K562 (cell line): ENCODE measurements at regions not wholly inside any gene's neighbourhood (a gene's known extent, or its start where the extent isn't known, plus 50 kb on each side); places are given as distances from the start of the nearest gene placed in this dataset.

Experiments used
- ATAC-seq: fragments of 200-7000 bp; cut with Tn5 transposase; 3 replicates; pipeline ENCODE4 v1.9.1; 2020; ENCODE audit warnings: moderate library complexity
- BruUV-seq: library from RNA; stranded (reverse); fragments of 400-500 nt; replicated peaks from 2 replicates; lab custom pipeline; 2021; lab: Mats Ljungman, UMichigan
- CTCF ChIA-PET: fragments of 300-600 bp; formaldehyde crosslinking; extraction: SDS; loops from one replicate; lab custom pipeline; 2021; ENCODE audit warnings: low intra/inter-chr PET ratio; lab: Yijun Ruan, JAX
- POLR2A ChIA-PET: fragments of 300-600, 350-650 bp; sonication (Branson Sonifier 250); formaldehyde crosslinking; extraction: SDS; loops from one replicate; lab custom pipeline; 2021; ENCODE audit warnings: antibody characterized with exemption, inconsistent platforms; lab: Yijun Ruan, JAX
- DNase-seq, 4 experiments: peaks; one replicate each; pipeline versions ENCODE4 v3.0.0 to v3.0.0-alpha.2; 2011 to 2018; ENCODE audit warnings: low spot score in 3 of 4, mixed read lengths in 3 of 4; ENCODE audit errors: extremely low read depth in 1 of 4
- FAIRE-seq: peaks from 2 replicates; lab custom pipeline; 2011; peaks lifted over from hg19 to GRCh38; lab: Jason Lieb, UNC
- H2AFZ ChIP-seq: 2 replicates; pipeline ENCODE4 v1.6.0; 2011; ENCODE audit warnings: low read depth, low read length, control low read depth, inconsistent platforms
- H3K27ac ChIP-seq: fragments of 200-600 bp; 3 replicates; pipeline ENCODE4 v1.8.0; 2011; ENCODE audit warnings: low read depth, mild to moderate bottlenecking, control low read depth, inconsistent platforms, low read length, moderate library complexity, mixed read lengths; ENCODE audit errors: extremely low read depth
- H3K27me3 ChIP-seq, 2 experiments: fragments of 300-600 bp in 1 of 2; 2 replicates in 1 of 2; 3 replicates in 1 of 2; pipeline versions ENCODE4 v1.6.0 to v1.8.0; 2011; ENCODE audit warnings: inconsistent platforms in 2 of 2, low read length in 2 of 2, mild to moderate bottlenecking in 1 of 2, mixed read lengths in 1 of 2, moderate library complexity in 1 of 2; ENCODE audit not compliant: control insufficient read depth in 2 of 2, insufficient read depth in 2 of 2
- H3K36me3 ChIP-seq: fragments of 300-600 bp; 3 replicates; pipeline ENCODE4 v1.8.0; 2011; ENCODE audit warnings: mild to moderate bottlenecking, low read length, inconsistent platforms; ENCODE audit not compliant: control insufficient read depth, insufficient read depth
- H3K4me1 ChIP-seq, 2 experiments: fragments of 200-600 bp in 1 of 2; replicated peaks in 1 of 2; 2 replicates in 1 of 2; 3 replicates in 1 of 2; pipeline versions ENCODE4 v1.5.1 to v1.8.0; 2011; ENCODE audit warnings: inconsistent platforms in 2 of 2, low read length in 2 of 2, mild to moderate bottlenecking in 1 of 2, mixed read lengths in 1 of 2, moderate library complexity in 1 of 2; ENCODE audit not compliant: control insufficient read depth in 2 of 2, insufficient read depth in 2 of 2
- H3K4me2 ChIP-seq: 2 replicates; pipeline ENCODE4 v1.6.1; 2011; ENCODE audit warnings: low read length, control low read depth, inconsistent platforms, mixed read lengths; ENCODE audit not compliant: insufficient read depth
- H3K4me3 ChIP-seq: fragments of 200-600 bp; sonication (generic), shearing (Covaris generic); 2 replicates; pipeline ENCODE4 v1.5.1; 2016; ENCODE audit warnings: control low read depth, inconsistent platforms
- H3K79me2 ChIP-seq: fragments of 200-600 bp; 3 replicates; pipeline ENCODE4 v1.8.0; 2011; ENCODE audit warnings: low read length, inconsistent platforms; ENCODE audit not compliant: control insufficient read depth, insufficient read depth
- H3K9ac ChIP-seq, 2 experiments: 2 replicates each; pipeline versions ENCODE4 v1.6.0 to v1.6.1; 2011; ENCODE audit warnings: low read depth in 2 of 2, low read length in 2 of 2, control low read depth in 1 of 2, inconsistent platforms in 1 of 2, mild to moderate bottlenecking in 1 of 2, mixed read lengths in 1 of 2; ENCODE audit not compliant: insufficient read depth in 1 of 2
- H3K9me1 ChIP-seq: one replicate; pipeline ENCODE4 v1.6.0; 2011; ENCODE audit warnings: inconsistent platforms, mild to moderate bottlenecking, low read length, moderate library complexity; ENCODE audit not compliant: control insufficient read depth, insufficient read depth
- H3K9me3 ChIP-seq: replicated peaks from 2 replicates; pipeline ENCODE4 v1.5.1; 2011; ENCODE audit warnings: low read depth, low read length, inconsistent platforms; ENCODE audit not compliant: control insufficient read depth, insufficient read depth
- H4K20me1 ChIP-seq: replicated peaks from 2 replicates; pipeline ENCODE4 v1.6.1; 2011; ENCODE audit warnings: low read length, inconsistent platforms, mixed read lengths; ENCODE audit not compliant: control insufficient read depth, insufficient read depth
- ATF7 ChIP-seq: fragments of 450-650 bp; IDR thresholded peaks from 2 replicates; pipeline ENCODE4 v1.7.1; 2014; ENCODE audit warnings: mild to moderate bottlenecking, moderate library complexity
- PHF21A ChIP-seq: fragments of 450-650 bp; IDR thresholded peaks from 2 replicates; pipeline ENCODE4 v1.6.1; 2017; ENCODE audit warnings: low read depth, borderline replicate concordance
- POLR2B ChIP-seq: fragments of 450-650 bp; IDR thresholded peaks from 2 replicates; pipeline ENCODE4 v1.6.1; 2018; ENCODE audit warnings: low read depth; ENCODE audit not compliant: partially characterized antibody
- ZNF282 ChIP-seq: sonication (generic); formaldehyde crosslinking; IDR thresholded peaks from 2 replicates; pipeline ENCODE4 v1.8.1; 2023; ENCODE audit warnings: missing genetic modification reagents
- ZNF445 ChIP-seq: fragments of 250-450 bp; sonication (Bioruptor Pico); IDR thresholded peaks from 2 replicates; pipeline ENCODE4 v1.4.0; 2020; ENCODE audit warnings: low read depth, mild to moderate bottlenecking, moderate library complexity
- WGBS: fragments of 100-300 bp; shearing (Covaris generic); methylation state at CpG from one replicate; pipeline ENCODE4 v1.1.6; 2016; ENCODE audit warnings: low coverage, mixed read lengths; ENCODE audit not compliant: insufficient coverage; ENCODE audit errors: missing lambda C conversion rate; 5-methylcytosine and 5-hydroxymethylcytosine counted together
- in situ Hi-C: fragments of 300-500 bp; cut with MboI; formaldehyde crosslinking; loops from 4 replicates; pipeline ENCODE4 v1.15.0; 2018; ENCODE audit warnings: inconsistent platforms, mixed read lengths
- intact Hi-C: fragments of 100-400 bp; cut with micrococcal nuclease; formaldehyde crosslinking; loops from 2 replicates; pipeline ENCODE4 v1.14.2; 2022
- TF ChIP-seq, protein P1 (sequence below): fragments of 250-450 bp; sonication (Bioruptor Pico); IDR thresholded peaks from 2 replicates; pipeline ENCODE4 v1.5.0; 2021; ENCODE audit warnings: mild to moderate bottlenecking, borderline replicate concordance
- TF ChIP-seq, protein P2 (sequence below): sonication (generic); formaldehyde crosslinking; IDR thresholded peaks from 2 replicates; pipeline ENCODE4 v1.8.0; 2022; ENCODE audit warnings: mild to moderate bottlenecking, missing genetic modification reagents

DNA sequence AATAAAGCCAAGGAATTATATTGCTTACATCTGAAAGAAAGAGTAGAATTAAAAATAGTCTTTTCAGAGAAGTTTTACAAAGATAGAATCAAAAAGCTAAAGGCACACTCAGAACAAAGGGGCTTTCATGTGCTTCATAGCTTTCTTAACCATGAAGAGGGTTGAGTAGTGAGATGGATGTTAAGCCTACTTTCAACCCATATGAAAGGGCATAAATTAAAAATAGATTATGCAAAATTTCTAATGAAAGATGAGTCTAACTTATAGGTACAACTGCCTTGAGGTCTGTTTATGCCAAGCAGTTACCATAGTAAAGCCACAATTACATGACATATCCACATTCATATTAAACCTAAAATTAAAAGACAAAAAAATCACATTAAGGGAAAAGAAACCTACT, 223.3 kb upstream of the ARHGEF26 start:
- CTCF ChIA-PET: no interaction called here
- no TSS peak for BruUV-seq
- TF ChIP-seq ATF7: no peak
- H3K36me3 ChIP-seq: no peaks in the 10 kb centered on the region
- H3K4me3 ChIP-seq: no peak overlapping the region
- in situ Hi-C loops (no loop called here), intact Hi-C loops (no loop called here)
- FAIRE-seq (no peak), DNase-seq (no peak), ATAC-seq (no peak)
- no peaks in the 10 kb centered on the region for H3K27me3 ChIP-seq
- H3K4me1 ChIP-seq: no peaks in the 10 kb centered on the region
- H3K9me1 ChIP-seq: no peaks in the 10 kb centered on the region
- no peak overlapping the region for H3K9ac ChIP-seq
- no peak overlapping the region for H2AFZ ChIP-seq
- no peak overlapping the region for H3K27ac ChIP-seq
- no peak overlapping the region for H3K4me2 ChIP-seq
- H3K9me3 ChIP-seq: no peaks in the 10 kb centered on the region
- no peaks in the 10 kb centered on the region for H4K20me1 ChIP-seq
- POLR2A ChIA-PET: no interaction called here
- H3K79me2 ChIP-seq: no peaks in the 10 kb centered on the region

DNA sequence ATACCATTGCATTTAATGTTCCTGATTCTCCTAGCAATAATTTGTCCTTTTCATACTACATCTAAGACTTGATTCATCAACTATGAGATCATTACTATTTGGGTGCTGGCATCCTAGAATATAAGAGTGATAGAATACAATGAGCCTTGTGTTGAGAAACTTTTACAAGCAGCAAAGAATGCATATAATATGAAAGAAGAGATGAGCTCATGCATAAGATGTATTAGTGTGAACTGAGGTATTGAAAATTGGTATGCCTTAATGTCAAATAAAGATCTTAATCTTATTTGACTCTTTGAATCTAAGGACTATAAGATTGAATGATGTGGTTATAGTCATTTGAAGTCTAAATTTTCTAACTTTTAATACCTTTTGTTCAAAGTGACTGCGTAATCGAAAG, 220.0 kb upstream of the ARHGEF26 start:
- H3K4me1 ChIP-seq: no peaks in the 10 kb centered on the region
- no peak overlapping the region for H3K27ac ChIP-seq
- TF ChIP-seq PHF21A: no peak
- TF ChIP-seq, protein P1, sequence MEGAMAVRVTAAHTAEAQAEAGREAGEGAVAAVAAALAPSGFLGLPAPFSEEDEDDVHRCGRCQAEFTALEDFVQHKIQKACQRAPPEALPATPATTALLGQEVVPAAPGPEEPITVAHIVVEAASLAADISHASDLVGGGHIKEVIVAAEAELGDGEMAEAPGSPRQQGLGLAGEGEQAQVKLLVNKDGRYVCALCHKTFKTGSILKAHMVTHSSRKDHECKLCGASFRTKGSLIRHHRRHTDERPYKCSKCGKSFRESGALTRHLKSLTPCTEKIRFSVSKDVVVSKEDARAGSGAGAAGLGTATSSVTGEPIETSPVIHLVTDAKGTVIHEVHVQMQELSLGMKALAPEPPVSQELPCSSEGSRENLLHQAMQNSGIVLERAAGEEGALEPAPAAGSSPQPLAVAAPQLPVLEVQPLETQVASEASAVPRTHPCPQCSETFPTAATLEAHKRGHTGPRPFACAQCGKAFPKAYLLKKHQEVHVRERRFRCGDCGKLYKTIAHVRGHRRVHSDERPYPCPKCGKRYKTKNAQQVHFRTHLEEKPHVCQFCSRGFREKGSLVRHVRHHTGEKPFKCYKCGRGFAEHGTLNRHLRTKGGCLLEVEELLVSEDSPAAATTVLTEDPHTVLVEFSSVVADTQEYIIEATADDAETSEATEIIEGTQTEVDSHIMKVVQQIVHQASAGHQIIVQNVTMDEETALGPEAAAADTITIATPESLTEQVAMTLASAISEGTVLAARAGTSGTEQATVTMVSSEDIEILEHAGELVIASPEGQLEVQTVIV: no peak
- no peak for TF ChIP-seq POLR2B
- no peak for TF ChIP-seq ZNF445 (CRISPR knock-in tag)
- TF ChIP-seq ZNF282: no peak
- TF ChIP-seq, protein P2, sequence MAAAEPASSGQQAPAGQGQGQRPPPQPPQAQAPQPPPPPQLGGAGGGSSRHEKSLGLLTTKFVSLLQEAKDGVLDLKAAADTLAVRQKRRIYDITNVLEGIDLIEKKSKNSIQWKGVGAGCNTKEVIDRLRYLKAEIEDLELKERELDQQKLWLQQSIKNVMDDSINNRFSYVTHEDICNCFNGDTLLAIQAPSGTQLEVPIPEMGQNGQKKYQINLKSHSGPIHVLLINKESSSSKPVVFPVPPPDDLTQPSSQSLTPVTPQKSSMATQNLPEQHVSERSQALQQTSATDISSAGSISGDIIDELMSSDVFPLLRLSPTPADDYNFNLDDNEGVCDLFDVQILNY: no peak
- H3K79me2 ChIP-seq: no peaks in the 10 kb centered on the region
- no peaks in the 10 kb centered on the region for H3K9me1 ChIP-seq
- ATAC-seq: no peak
- no peak for DNase-seq
- in situ Hi-C loops: no loop called here
- no peaks in the 10 kb centered on the region for H4K20me1 ChIP-seq
- no peak overlapping the region for H2AFZ ChIP-seq
- WGBS: 16% methylated on average over 2 of the region's 2 CpGs
- no TSS peak for BruUV-seq
- H3K4me3 ChIP-seq: no peak overlapping the region
- FAIRE-seq: no peak
- H3K4me2 ChIP-seq: no peak overlapping the region
- H3K27me3 ChIP-seq: no peaks in the 10 kb centered on the region
- CTCF ChIA-PET: no interaction called here
- POLR2A ChIA-PET: no interaction called here
- intact Hi-C loops: no loop called here
- H3K9me3 ChIP-seq: no peaks in the 10 kb centered on the region
- H3K36me3 ChIP-seq: no peaks in the 10 kb centered on the region
- H3K9ac ChIP-seq: no peak overlapping the region
